ENCODE measurements at regions not wholly inside any gene's neighbourhood (a gene's known extent, or its start where the extent isn't known, plus 50 kb on each side); places are given as distances from the start of the nearest gene placed in this dataset.

GRCh38 chrX:40933132-40933705 lies 152.0 kb upstream of the USP9X start:
- DNase-seq (ENCODE audit: insufficient read length, low spot score, missing footprints): peak; percentile 83
- peak overlapping the region; percentile 67 for H3K4me2 ChIP-seq (ENCODE audit: insufficient read depth, low read length)
- peaks cover 8% of the 10 kb centered on the region for H3K4me1 ChIP-seq (ENCODE audit: insufficient read depth, low read length)
- no peaks in the 10 kb centered on the region for H4K20me1 ChIP-seq (ENCODE audit: insufficient read depth, low read length)
- H3K79me2 ChIP-seq (ENCODE audit: insufficient read depth, low read length): no peaks in the 10 kb centered on the region
- H3K36me3 ChIP-seq (ENCODE audit: insufficient read depth, low read length): no peaks in the 10 kb centered on the region
- H3K27me3 ChIP-seq (ENCODE audit: insufficient read depth, low read length): no peaks in the 10 kb centered on the region
- H2AFZ ChIP-seq (ENCODE audit: low read length): peak overlapping the region; percentile 19
- TF ChIP-seq CTCF (IDR thresholded peaks at IDR 0.05; ENCODE audit: extremely low read depth, low read depth, low read length): no peak
- H3K9me3 ChIP-seq (ENCODE audit: low read depth, low read length): peaks cover 2% of the 10 kb centered on the region
- peak overlapping the region; percentile 82 for H3K27ac ChIP-seq (ENCODE audit: low read depth, low read length)
- H3K4me3 ChIP-seq (ENCODE audit: insufficient read depth, low read length): peak overlapping the region; percentile 49

- Histone ChIP-seq H4K20me1 (ENCODE audit: insufficient read depth, low read length) (no peaks in the 10 kb centered on the region), H2AFZ (ENCODE audit: low read length) (no peak overlapping the region), H3K27ac (ENCODE audit: low read depth, low read length) (peak overlapping the region; percentile 82), H3K4me1 (ENCODE audit: insufficient read depth, low read length) (peaks cover 10% of the 10 kb centered on the region), H3K4me3 (ENCODE audit: insufficient read depth, low read length) (peak overlapping the region; percentile 49), H3K36me3 (ENCODE audit: insufficient read depth, low read length) (no peaks in the 10 kb centered on the region), H3K4me2 (ENCODE audit: insufficient read depth, low read length) (peak overlapping the region; percentile 67), H3K9me3 (ENCODE audit: low read depth, low read length) (no peaks in the 10 kb centered on the region), H3K79me2 (ENCODE audit: insufficient read depth, low read length) (no peaks in the 10 kb centered on the region), H3K27me3 (ENCODE audit: insufficient read depth, low read length) (no peaks in the 10 kb centered on the region)
- peak; percentile 12 for TF ChIP-seq CTCF (IDR thresholded peaks at IDR 0.05; ENCODE audit: extremely low read depth, low read depth, low read length)
- peak; percentile 88 for DNase-seq (ENCODE audit: insufficient read length, low spot score, missing footprints)
Observed at GRCh38 chrX:40933706-40934425, 151.4 kb upstream of the USP9X start.

- no peaks in the 10 kb centered on the region for H4K20me1 ChIP-seq (ENCODE audit: insufficient read depth, low read length)
- peaks cover 4% of the 10 kb centered on the region for H3K27me3 ChIP-seq (ENCODE audit: insufficient read depth, low read length)
- no peak overlapping the region for H3K4me2 ChIP-seq (ENCODE audit: insufficient read depth, low read length)
- no peak for TF ChIP-seq CTCF (IDR thresholded peaks at IDR 0.05; ENCODE audit: extremely low read depth, low read depth, low read length)
- no peak overlapping the region for H3K27ac ChIP-seq (ENCODE audit: low read depth, low read length)
- H2AFZ ChIP-seq (ENCODE audit: low read length): no peak overlapping the region
- no peaks in the 10 kb centered on the region for H3K79me2 ChIP-seq (ENCODE audit: insufficient read depth, low read length)
- DNase-seq (ENCODE audit: insufficient read length, low spot score, missing footprints): no peak
- H3K4me1 ChIP-seq (ENCODE audit: insufficient read depth, low read length): peaks cover 10% of the 10 kb centered on the region
- H3K9me3 ChIP-seq (ENCODE audit: low read depth, low read length): no peaks in the 10 kb centered on the region
- H3K4me3 ChIP-seq (ENCODE audit: insufficient read depth, low read length): no peak overlapping the region
- no peaks in the 10 kb centered on the region for H3K36me3 ChIP-seq (ENCODE audit: insufficient read depth, low read length)
Observed at GRCh38 chrX:40936827-40937226, 148.4 kb upstream of the USP9X start.

- Histone ChIP-seq H3K4me1 (ENCODE audit: insufficient read depth, low read length) (peaks cover 10% of the 10 kb centered on the region), H2AFZ (ENCODE audit: low read length) (no peak overlapping the region), H3K4me2 (ENCODE audit: insufficient read depth, low read length) (no peak overlapping the region), H4K20me1 (ENCODE audit: insufficient read depth, low read length) (no peaks in the 10 kb centered on the region), H3K27ac (ENCODE audit: low read depth, low read length) (no peak overlapping the region), H3K36me3 (ENCODE audit: insufficient read depth, low read length) (no peaks in the 10 kb centered on the region), H3K4me3 (ENCODE audit: insufficient read depth, low read length) (no peak overlapping the region), H3K9me3 (ENCODE audit: low read depth, low read length) (no peaks in the 10 kb centered on the region), H3K27me3 (ENCODE audit: insufficient read depth, low read length) (peaks cover 5% of the 10 kb centered on the region), H3K79me2 (ENCODE audit: insufficient read depth, low read length) (no peaks in the 10 kb centered on the region)
- TF ChIP-seq CTCF (IDR thresholded peaks at IDR 0.05; ENCODE audit: extremely low read depth, low read depth, low read length): no peak
- no peak for DNase-seq (ENCODE audit: insufficient read length, low spot score, missing footprints)
Observed at GRCh38 chrX:40938423-40938822, 146.8 kb upstream of the USP9X start.
